Mesenchymal stem cell (in vitro differentiated cells and primary cell): ENCODE measurements at regions not wholly inside any gene's neighbourhood (a gene's known extent, or its start where the extent isn't known, plus 50 kb on each side); places are given as distances from the start of the nearest gene placed in this dataset.
"Not testable (repeated sequence)": the region's sequence is repeated elsewhere in the genome, so short reads cannot be mapped to it uniquely, and the experiment has no call there.

Experiments
- DNase-seq: peaks from one replicate; pipeline ENCODE4 v3.0.0-alpha.2; 2013
- H2AFZ ChIP-seq: one replicate; pipeline ENCODE4 v1.6.1; 2013; ENCODE audit warnings: low read depth, mild to moderate bottlenecking, control low read depth, inconsistent platforms, low read length, moderate library complexity
- H2AK5ac ChIP-seq: 2 replicates; pipeline ENCODE4 v1.6.1; 2013; ENCODE audit warnings: low read length, moderate library complexity, mild to moderate bottlenecking, inconsistent platforms; ENCODE audit not compliant: severe bottlenecking
- H2BK120ac ChIP-seq: one replicate; pipeline ENCODE4 v1.6.1; 2013; ENCODE audit warnings: low read depth, mild to moderate bottlenecking, inconsistent platforms, low read length, moderate library complexity
- H2BK12ac ChIP-seq, 2 experiments: one replicate each; pipeline ENCODE4 v1.6.1; 2013; ENCODE audit warnings: inconsistent platforms in 2 of 2, low read length in 2 of 2, mild to moderate bottlenecking in 2 of 2, moderate library complexity in 2 of 2, control low read depth in 1 of 2
- H2BK15ac ChIP-seq: one replicate; pipeline ENCODE4 v1.6.1; 2013; ENCODE audit warnings: mild to moderate bottlenecking, low read depth, inconsistent platforms; ENCODE audit not compliant: poor library complexity, severe bottlenecking
- H2BK5ac ChIP-seq: 2 replicates; pipeline ENCODE4 v1.6.1; 2013; ENCODE audit warnings: low read depth, mild to moderate bottlenecking, low read length, control low read depth, inconsistent platforms; ENCODE audit not compliant: poor library complexity, severe bottlenecking
- H3K14ac ChIP-seq, 2 experiments: one replicate each; pipeline ENCODE4 v1.6.1; 2013; ENCODE audit warnings: inconsistent platforms in 2 of 2, low read length in 2 of 2, control low read depth in 1 of 2, mild to moderate bottlenecking in 1 of 2, moderate library complexity in 1 of 2
- H3K18ac ChIP-seq, 2 experiments: one replicate each; pipeline ENCODE4 v1.6.1; 2013; ENCODE audit warnings: inconsistent platforms in 2 of 2, low read length in 2 of 2, control low read depth in 1 of 2, low read depth in 1 of 2, mild to moderate bottlenecking in 1 of 2
- H3K23ac ChIP-seq, 2 experiments: one replicate each; pipeline ENCODE4 v1.6.1; 2013; ENCODE audit warnings: inconsistent platforms in 2 of 2, low read length in 2 of 2, mild to moderate bottlenecking in 2 of 2, moderate library complexity in 2 of 2, control low read depth in 1 of 2
- H3K27ac ChIP-seq: 2 replicates; pipeline ENCODE4 v1.5.1; 2013; ENCODE audit warnings: mild to moderate bottlenecking, moderate library complexity, low read length, control low read depth, inconsistent platforms; ENCODE audit not compliant: poor library complexity, severe bottlenecking
- H3K27me3 ChIP-seq, 2 experiments: 2 replicates each; pipeline versions ENCODE4 v1.6.1 to v1.7.0; 2013; ENCODE audit warnings: low read length in 2 of 2, mild to moderate bottlenecking in 2 of 2, moderate library complexity in 2 of 2, control low read depth in 1 of 2, inconsistent platforms in 1 of 2; ENCODE audit not compliant: control insufficient read depth in 1 of 2, insufficient read depth in 1 of 2
- H3K36me3 ChIP-seq, 2 experiments: 2 replicates each; pipeline versions ENCODE4 v1.6.1 to v1.7.0; 2013; ENCODE audit warnings: low read length in 2 of 2, control low read depth in 1 of 2, inconsistent platforms in 1 of 2, low read depth in 1 of 2, mild to moderate bottlenecking in 1 of 2; ENCODE audit not compliant: insufficient read depth in 2 of 2, control insufficient read depth in 1 of 2
- H3K4ac ChIP-seq, 2 experiments: one replicate each; pipeline ENCODE4 v1.6.1; 2013; ENCODE audit warnings: inconsistent platforms in 2 of 2, low read length in 2 of 2, mild to moderate bottlenecking in 2 of 2, moderate library complexity in 2 of 2, control low read depth in 1 of 2, low read depth in 1 of 2
- H3K4me1 ChIP-seq: 2 replicates; pipeline ENCODE4 v1.6.1; 2013; ENCODE audit warnings: low read depth, low read length, control low read depth; ENCODE audit not compliant: control insufficient read depth, insufficient read depth
- H3K4me2 ChIP-seq: 2 replicates; pipeline ENCODE4 v1.6.1; 2013; ENCODE audit warnings: low read length, mild to moderate bottlenecking, inconsistent platforms; ENCODE audit not compliant: poor library complexity, severe bottlenecking
- H3K4me3 ChIP-seq, 2 experiments: 2 replicates each; pipeline versions ENCODE4 v1.5.1 to v1.7.0; 2013; ENCODE audit warnings: low read length in 2 of 2, mild to moderate bottlenecking in 2 of 2, control low read depth in 1 of 2, low read depth in 1 of 2; ENCODE audit not compliant: insufficient read depth in 1 of 2
- H3K79me1 ChIP-seq: replicated peaks from 2 replicates; pipeline ENCODE4 v1.6.1; 2013; ENCODE audit warnings: mild to moderate bottlenecking, control low read depth, low read length, inconsistent platforms; ENCODE audit not compliant: poor library complexity, severe bottlenecking
- H3K9ac ChIP-seq: 2 replicates; pipeline ENCODE4 v1.7.0; 2013; ENCODE audit warnings: mild to moderate bottlenecking, low read length, moderate library complexity
- H3K9me3 ChIP-seq: 2 replicates; pipeline ENCODE4 v1.7.0; 2013; ENCODE audit warnings: mild to moderate bottlenecking, low read length; ENCODE audit not compliant: control insufficient read depth
- H4K8ac ChIP-seq: one replicate; pipeline ENCODE4 v1.6.1; 2013; ENCODE audit warnings: inconsistent platforms, mild to moderate bottlenecking, low read length, moderate library complexity
- H4K91ac ChIP-seq: one replicate; pipeline ENCODE4 v1.6.1; 2013; ENCODE audit warnings: mild to moderate bottlenecking, low read length, inconsistent platforms
- WGBS: methylation state at CpG from one replicate; pipeline ENCODE4 v1.1.7; 2013; ENCODE audit warnings: mixed read lengths; 5-methylcytosine and 5-hydroxymethylcytosine counted together

DNA sequence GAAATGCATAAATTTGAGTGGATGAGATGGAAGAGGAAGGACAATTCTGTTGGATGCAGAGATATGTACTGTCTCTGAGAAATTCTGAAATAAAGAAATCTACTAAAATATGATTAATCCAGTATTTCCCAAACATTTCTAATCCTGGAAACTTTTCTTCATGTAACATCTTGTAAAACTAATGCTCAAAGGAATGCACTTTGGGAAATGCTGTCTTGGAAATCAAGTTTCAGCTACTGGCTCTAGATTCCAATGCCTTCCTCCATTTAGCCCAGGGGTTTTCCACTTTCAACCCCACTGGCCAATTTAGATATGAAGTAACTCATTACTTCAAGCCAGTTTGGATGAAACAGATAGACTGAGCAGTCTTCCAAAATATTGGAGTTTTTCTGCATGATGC, 355.1 kb downstream of the TXNL1 start:
- Histone ChIP-seq H2BK12ac (no peak overlapping the region), H2BK15ac (no peak overlapping the region), H3K23ac (no peak overlapping the region), H3K4ac (no peak overlapping the region), H4K91ac (no peak overlapping the region), H3K27ac (no peak overlapping the region), H2AK5ac (no peak overlapping the region), H4K8ac (no peak overlapping the region), H2AFZ (no peak overlapping the region), H3K9me3 (no peaks in the 10 kb centered on the region), H3K79me1 (no peaks in the 10 kb centered on the region), H3K9ac (no peak overlapping the region), H2BK120ac (no peak overlapping the region), H3K36me3 (no peaks in the 10 kb centered on the region), H3K27me3 (no peaks in the 10 kb centered on the region), H3K14ac (no peak overlapping the region), H3K4me1 (no peaks in the 10 kb centered on the region), H3K18ac (no peak overlapping the region), H3K4me2 (no peak overlapping the region), H3K4me3 (no peak overlapping the region), H2BK5ac (no peak overlapping the region)
- DNase-seq: no peak

- Histone ChIP-seq H3K4me2 (no peak overlapping the region), H3K9ac (no peak overlapping the region), H2AFZ (no peak overlapping the region), H3K4me1 (no peaks in the 10 kb centered on the region), H2BK120ac (no peak overlapping the region), H3K27me3 (no peaks in the 10 kb centered on the region), H2AK5ac (no peak overlapping the region), H3K9me3 (no peaks in the 10 kb centered on the region), H3K18ac (no peak overlapping the region), H4K8ac (no peak overlapping the region), H3K23ac (no peak overlapping the region), H3K14ac (no peak overlapping the region), H2BK15ac (no peak overlapping the region), H3K4me3 (no peak overlapping the region), H3K79me1 (no peaks in the 10 kb centered on the region), H2BK5ac (no peak overlapping the region), H3K27ac (no peak overlapping the region), H3K36me3 (no peaks in the 10 kb centered on the region), H2BK12ac (no peak overlapping the region), H3K4ac (no peak overlapping the region), H4K91ac (no peak overlapping the region)
- 84% methylated on average over 7 of the region's 8 CpGs for WGBS
- no peak for DNase-seq
These were observed 355.9 kb downstream of the TXNL1 start for GRCh38 chr18:56282234-56283104.

DNA sequence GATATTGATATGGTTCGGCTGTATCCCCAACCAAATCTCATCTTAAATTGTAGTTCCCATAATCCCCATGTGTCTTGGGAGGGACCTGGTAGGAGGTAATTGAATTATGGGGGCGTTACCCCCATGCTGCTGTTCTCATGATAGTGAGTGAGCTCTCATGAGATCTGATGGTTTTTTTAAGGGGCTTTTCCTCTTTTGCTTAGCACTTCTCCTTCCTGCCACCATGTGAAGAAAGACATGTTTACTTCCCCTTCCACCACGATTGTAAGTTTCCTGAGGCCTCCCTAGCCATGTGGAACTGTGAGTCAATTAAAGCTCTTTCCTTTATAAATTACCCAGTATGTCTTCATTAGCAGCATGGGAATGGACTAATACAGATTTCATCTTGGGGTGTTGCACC, 358.6 kb downstream of the TXNL1 start:
- not testable (repeated sequence) for H2AK5ac ChIP-seq, H3K79me1 ChIP-seq, H2AFZ ChIP-seq, H3K9me3 ChIP-seq, H3K4me1 ChIP-seq, H3K14ac ChIP-seq, H4K8ac ChIP-seq, H2BK5ac ChIP-seq, H4K91ac ChIP-seq, H3K4me2 ChIP-seq, DNase-seq, H3K4me3 ChIP-seq, H3K9ac ChIP-seq, H3K27me3 ChIP-seq, H3K4ac ChIP-seq, H2BK120ac ChIP-seq, H3K27ac ChIP-seq, H2BK12ac ChIP-seq, H3K18ac ChIP-seq, H3K23ac ChIP-seq, H2BK15ac ChIP-seq, H3K36me3 ChIP-seq
- 75% methylated on average over 1 of the region's 3 CpGs for WGBS

- Histone ChIP-seq H2BK5ac (no peak overlapping the region), H3K27ac (no peak overlapping the region), H3K23ac (no peak overlapping the region), H3K4me2 (no peak overlapping the region), H2AFZ (no peak overlapping the region), H3K4me3 (no peak overlapping the region), H3K27me3 (no peaks in the 10 kb centered on the region), H4K91ac (no peak overlapping the region), H3K14ac (no peak overlapping the region), H3K4me1 (no peaks in the 10 kb centered on the region), H2BK15ac (no peak overlapping the region), H3K18ac (no peak overlapping the region), H3K4ac (no peak overlapping the region), H3K9ac (no peak overlapping the region), H2BK12ac (no peak overlapping the region), H3K36me3 (no peaks in the 10 kb centered on the region), H3K79me1 (no peaks in the 10 kb centered on the region), H2AK5ac (no peak overlapping the region), H4K8ac (no peak overlapping the region), H3K9me3 (no peaks in the 10 kb centered on the region), H2BK120ac (no peak overlapping the region)
- 81% methylated on average over 4 of the region's 6 CpGs for WGBS
- DNase-seq: no peak
These were observed 359.9 kb downstream of the TXNL1 start for GRCh38 chr18:56278421-56279003.
